ENCODE measurements at regions not wholly inside any gene's neighbourhood (a gene's known extent, or its start where the extent isn't known, plus 50 kb on each side); places are given as distances from the start of the nearest gene placed in this dataset.

GRCh38 chr6:9057937-9058336, 622.6 kb upstream of the SLC35B3 start:
- Histone ChIP-seq H2AFZ (ENCODE audit: low read length) (no peak overlapping the region), H3K14ac (ENCODE audit: insufficient read depth, low read length) (no peak overlapping the region), H3K79me2 (ENCODE audit: insufficient read depth, low read length) (no peaks in the 10 kb centered on the region), H4K5ac (ENCODE audit: insufficient read length, low read depth, low read length) (no peak overlapping the region), H2AK5ac (ENCODE audit: insufficient read length, low read length) (no peak overlapping the region), H3K9ac (ENCODE audit: extremely low read depth, insufficient read length, low read length) (no peak overlapping the region), H3K27me3 (ENCODE audit: insufficient read depth, low read length) (no peaks in the 10 kb centered on the region), H3K79me1 (ENCODE audit: insufficient read depth, low read depth, low read length, poor library complexity, severe bottlenecking) (no peaks in the 10 kb centered on the region), H3K9me3 (ENCODE audit: control insufficient read depth, low read depth, low read length) (no peaks in the 10 kb centered on the region), H3K23me2 (ENCODE audit: insufficient read length, low read depth, low read length, poor library complexity, severe bottlenecking) (no peaks in the 10 kb centered on the region), H3K56ac (ENCODE audit: insufficient read length, low read depth, low read length) (no peak overlapping the region), H3K18ac (ENCODE audit: insufficient read length, low read depth, low read length) (no peak overlapping the region), H2BK20ac (ENCODE audit: low read depth, low read length, poor library complexity, severe bottlenecking) (no peak overlapping the region), H2BK12ac (ENCODE audit: insufficient read length, low read depth, low read length) (no peak overlapping the region), H3K27ac (ENCODE audit: insufficient read length, low read depth, low read length) (no peak overlapping the region), H3K23ac (ENCODE audit: insufficient read length, low read depth, low read length) (no peak overlapping the region), H2BK5ac (ENCODE audit: insufficient read length, low read length) (no peak overlapping the region), H3K4me2 (ENCODE audit: insufficient read depth, insufficient read length, low read length) (no peak overlapping the region), H4K8ac (replicated peaks; ENCODE audit: insufficient read length, low read depth, low read length) (no peak overlapping the region), H4K91ac (ENCODE audit: insufficient read length, low read depth, low read length) (no peak overlapping the region), H3K4ac (ENCODE audit: low read depth, low read length) (no peak overlapping the region), H4K20me1 (ENCODE audit: control insufficient read depth, insufficient read depth, insufficient read length) (no peaks in the 10 kb centered on the region), H2BK120ac (ENCODE audit: low read depth, low read length, poor library complexity, severe bottlenecking) (no peak overlapping the region), H3K4me1 (ENCODE audit: insufficient read depth, low read length) (no peaks in the 10 kb centered on the region), H3T11ph (ENCODE audit: low read length) (no peak overlapping the region), H2BK15ac (ENCODE audit: low read depth, low read length) (no peak overlapping the region)
- TF ChIP-seq CTCF (conservative IDR thresholded peaks at IDR 0.05) = no peak
- Mint-ChIP-seq H3K4me3 (no peak overlapping the region), H3K36me3 (ENCODE audit: insufficient read depth in 1 of 3, low read depth in 3 of 3) (no peaks in the 10 kb centered on the region), H3K27me3 (ENCODE audit: low read depth) (no peaks in the 10 kb centered on the region), H3K4me1 (peaks cover 0 to under 1% of the 10 kb centered on the region in 2 experiments; a peak in 1 of 4 replicates), H3K27ac (no peak overlapping the region), H3K9me3 (no peaks in the 10 kb centered on the region; a peak in 1 of 5 replicates)
- WGBS (ENCODE audit: extremely low coverage, insufficient read length, low lambda C conversion rate) = no CpG with 5 or more reads among the region's 2 CpGs
- no peak for DNase-seq

All from H9 (cell line).